ENCODE measurements at regions not wholly inside any gene's neighbourhood (a gene's known extent, or its start where the extent isn't known, plus 50 kb on each side); places are given as distances from the start of the nearest gene placed in this dataset.
"Not testable (repeated sequence)": the region's sequence is repeated elsewhere in the genome, so short reads cannot be mapped to it uniquely, and the experiment has no call there.

- no peak for DNase-seq
These were observed 622.9 kb downstream of the MATN1 start for GRCh38 chr1:30100524-30100862.

DNA sequence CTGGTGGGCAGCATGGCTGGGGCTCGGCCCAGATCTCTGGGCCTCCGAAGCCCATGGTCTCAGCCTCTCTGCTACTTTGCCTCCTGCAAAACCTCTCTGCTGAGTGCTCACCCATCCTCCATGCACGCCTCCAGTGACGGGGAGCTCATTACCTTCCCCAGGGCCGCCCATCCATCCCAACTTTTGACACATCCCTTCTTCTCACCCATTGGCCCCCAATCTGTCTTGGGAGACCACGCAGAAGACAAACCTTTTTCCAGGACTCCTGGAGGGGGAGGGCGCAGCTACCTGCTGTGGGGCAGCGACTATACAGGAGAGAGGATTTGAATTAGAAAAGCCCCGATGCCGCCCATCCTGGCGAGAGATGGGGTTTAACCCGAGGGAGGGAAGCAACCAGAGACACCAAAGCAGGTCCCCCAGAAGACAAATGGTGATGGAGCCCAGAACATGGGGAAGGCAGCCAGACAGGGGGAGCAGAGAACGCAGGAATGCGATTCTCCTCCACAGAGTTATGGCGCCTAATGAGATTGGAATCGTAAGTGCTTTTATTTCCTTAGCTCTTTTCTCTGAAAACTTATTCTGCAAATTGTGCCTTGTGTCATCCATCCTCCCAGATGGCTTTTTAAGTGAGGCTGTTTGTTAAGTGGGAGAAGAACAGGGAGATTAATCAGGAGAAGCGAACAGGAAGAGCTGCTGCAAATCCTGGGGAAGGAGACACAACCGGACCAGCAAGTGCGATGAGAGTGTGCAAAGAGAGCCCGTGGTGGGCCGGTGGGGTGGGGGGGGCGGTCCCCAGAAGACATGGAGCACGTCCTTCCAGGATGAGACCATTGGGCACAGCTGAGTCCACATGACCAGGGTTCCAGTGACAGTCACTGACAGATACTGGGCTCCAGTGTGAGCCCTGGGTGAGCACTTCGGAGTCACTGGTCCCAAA lies 623.5 kb downstream of the MATN1 start:
- DNase-seq: no peak

- not testable (repeated sequence) for DNase-seq
These were observed 625.5 kb downstream of the MATN1 start for GRCh38 chr1:30097851-30098250.

DNA sequence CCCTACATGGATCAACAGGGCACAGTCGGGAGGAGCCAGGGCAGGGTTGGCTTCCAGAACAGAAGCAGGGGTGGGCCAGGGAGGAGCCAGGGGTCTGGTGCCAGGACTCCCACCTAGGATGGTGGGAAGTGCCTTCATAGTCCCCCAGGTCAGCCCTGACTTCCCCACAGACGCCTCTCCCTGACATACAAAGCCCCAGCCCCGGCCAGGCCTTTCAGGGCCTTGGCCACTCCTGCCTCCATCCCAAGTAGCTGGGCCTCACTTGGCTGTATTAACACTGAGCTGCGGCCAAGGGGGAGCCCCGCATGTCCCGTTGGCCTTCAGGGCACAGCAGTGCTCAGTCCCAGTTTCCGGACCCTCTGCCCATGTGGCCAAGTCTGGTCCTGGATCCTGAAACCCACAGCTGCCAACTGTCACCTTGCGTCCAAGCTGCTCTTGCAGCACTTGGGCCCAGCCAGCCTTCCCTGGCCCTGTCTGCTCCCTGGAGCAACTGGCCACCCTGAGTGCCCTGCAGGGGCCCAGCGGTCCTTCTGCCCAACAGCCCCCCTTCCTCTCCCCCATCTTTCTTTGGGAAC lies 627.8 kb downstream of the MATN1 start:
- DNase-seq: no peak

DNA sequence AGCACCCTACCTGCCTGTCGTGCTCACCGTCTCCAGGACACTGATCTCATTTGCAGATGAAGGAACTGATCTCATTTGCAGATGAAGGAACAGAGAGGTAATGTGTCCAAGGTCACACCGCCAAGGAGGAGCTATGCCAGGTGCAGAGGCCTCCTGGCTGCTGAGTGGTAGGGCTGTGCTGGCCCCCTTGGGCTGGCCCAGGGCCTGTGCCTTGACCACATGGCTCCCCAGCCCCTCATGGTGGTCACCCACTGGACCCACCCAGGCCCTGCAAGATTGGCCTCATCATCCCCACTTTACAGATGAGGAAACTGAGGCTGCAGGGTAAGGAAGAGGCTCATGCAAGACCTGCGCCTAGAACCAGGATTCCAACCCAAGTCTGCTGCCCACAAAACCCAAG lies 628.3 kb downstream of the MATN1 start:
- no peak for DNase-seq

DNA sequence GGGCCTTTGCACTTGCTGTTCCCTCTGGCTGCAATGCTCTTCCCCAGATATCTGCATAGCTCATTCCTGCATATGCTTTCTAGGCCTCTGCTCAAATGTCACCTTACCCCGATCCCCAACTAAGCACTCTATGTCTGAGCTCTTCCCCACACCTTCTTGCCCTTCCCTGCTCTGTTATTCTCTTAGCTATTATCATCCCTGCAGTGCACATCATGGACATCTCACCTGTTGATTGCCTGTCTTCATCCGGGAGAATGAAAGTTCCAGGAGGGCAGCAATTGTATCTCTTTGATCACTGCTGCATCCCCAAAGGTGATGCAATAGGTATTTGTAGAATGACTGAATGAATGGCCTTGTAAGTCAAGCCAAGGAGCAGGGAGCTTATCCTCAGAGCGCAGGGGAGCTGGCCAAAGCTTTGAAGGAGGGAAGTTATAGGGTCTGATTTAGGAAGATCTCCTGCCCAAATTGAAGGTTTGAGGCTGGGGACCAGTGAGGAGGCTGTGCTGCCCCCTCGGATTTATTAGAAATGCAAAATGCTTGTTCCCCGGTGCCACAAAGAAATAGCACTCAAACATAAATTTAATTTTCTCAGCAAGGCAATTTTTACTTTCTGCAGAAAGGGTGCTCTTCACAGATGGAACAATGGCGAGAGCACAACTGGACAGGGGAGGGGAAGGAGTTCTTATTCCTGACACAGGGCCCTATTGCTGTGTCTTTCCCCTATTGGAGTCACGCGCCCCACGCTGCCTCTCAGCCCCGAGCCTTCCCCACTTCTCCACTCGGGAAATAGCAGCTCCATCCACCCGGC lies 631.1 kb downstream of the MATN1 start:
- DNase-seq: no peak

DNA sequence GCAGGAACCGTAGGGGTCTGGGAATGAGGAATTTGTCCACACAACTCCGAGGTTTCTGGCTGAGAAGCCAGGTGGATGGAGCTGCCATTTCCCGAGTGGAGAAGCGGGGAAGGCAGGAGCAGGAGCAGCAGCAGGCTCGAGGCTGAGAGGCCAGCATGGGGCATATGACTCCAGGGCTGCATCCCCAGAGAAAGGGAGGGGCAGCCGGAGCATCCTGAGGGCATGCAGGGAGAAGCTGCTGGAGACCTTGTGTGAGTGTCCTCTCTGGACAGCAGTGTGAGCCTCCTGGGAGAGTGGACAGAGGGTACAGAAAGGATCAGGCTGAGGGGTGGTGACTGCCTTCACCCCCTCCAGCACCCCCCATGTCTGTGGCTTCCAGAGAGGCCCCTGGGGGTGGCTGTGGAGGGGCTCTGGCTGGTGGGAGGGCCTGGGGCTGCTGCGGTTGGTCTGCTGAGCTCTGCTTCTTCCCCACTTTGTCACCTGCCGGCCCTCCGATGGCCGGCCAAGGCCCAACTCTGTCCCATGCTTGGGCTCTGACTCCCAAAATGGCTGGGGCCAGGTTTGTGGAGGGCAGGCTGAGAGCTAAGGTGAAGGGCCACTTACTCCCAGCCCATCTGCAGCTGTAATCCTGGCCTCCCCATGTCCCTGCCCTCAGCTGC lies 633.1 kb downstream of the MATN1 start:
- no peak for DNase-seq

DNA sequence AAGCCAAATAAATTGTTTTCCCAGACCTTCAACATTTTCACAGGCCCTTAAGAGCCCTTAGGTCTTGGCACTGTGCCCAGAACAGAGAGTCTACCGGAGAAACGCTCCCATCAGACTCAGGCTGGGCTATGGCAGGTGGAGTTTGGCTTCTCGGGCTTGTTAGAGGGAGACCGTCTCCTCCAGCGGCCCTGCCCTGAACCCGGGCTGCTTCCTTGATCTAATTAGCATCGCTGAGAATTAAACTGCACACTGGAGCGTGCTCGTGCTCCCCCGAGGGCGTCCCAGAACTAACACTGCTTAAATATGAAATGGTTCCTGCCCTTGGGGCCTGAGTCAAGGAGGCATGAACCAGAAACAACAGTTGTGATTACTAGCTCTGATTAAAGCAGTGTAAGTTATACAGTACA lies 634.4 kb downstream of the MATN1 start:
- DNase-seq: no peak

DNA sequence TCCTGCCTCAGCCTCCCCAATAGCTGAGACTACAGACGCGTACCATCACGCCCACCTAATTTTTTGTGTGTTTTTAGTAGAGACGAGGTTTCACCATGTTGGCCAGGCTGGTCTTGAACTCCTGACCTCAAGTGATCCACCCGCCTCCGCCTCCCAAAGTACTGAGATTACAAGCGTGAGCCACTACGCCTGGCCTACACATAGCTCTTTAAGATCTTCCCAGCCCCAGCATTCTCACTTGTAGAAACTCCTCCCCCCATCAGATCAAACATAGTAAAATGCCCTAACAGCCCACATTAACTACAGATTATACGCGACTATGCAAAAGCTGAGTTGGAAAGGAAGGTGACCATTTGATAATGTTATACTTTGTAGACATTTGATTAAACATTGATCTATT lies 634.8 kb downstream of the MATN1 start:
- DNase-seq: no peak

DNA sequence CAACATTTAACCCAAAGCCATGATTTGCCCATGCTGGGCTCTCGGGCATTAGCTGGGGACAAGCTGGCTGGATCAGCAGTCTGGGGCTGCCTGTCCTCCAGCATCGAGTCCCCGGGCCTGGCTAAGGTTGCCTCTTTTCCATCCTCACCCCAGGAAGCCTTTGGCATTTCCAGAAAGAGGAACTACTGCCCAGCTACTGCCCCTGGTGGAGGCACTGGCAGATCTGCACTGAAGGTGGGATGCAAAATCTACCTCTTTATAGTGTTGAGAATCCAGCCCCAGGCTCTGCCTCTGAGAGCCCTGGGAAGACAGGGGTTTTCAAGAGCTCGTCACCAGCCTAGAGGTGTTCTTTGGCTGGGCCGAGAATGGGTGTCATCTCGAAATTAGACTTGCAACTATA lies 635.9 kb downstream of the MATN1 start:
- no peak for DNase-seq

GRCh38 chr1:30085811-30086770 lies 637.3 kb downstream of the MATN1 start:
- no peak for DNase-seq

GRCh38 chr1:30084909-30085571 lies 638.3 kb downstream of the MATN1 start:
- no peak for DNase-seq

DNA sequence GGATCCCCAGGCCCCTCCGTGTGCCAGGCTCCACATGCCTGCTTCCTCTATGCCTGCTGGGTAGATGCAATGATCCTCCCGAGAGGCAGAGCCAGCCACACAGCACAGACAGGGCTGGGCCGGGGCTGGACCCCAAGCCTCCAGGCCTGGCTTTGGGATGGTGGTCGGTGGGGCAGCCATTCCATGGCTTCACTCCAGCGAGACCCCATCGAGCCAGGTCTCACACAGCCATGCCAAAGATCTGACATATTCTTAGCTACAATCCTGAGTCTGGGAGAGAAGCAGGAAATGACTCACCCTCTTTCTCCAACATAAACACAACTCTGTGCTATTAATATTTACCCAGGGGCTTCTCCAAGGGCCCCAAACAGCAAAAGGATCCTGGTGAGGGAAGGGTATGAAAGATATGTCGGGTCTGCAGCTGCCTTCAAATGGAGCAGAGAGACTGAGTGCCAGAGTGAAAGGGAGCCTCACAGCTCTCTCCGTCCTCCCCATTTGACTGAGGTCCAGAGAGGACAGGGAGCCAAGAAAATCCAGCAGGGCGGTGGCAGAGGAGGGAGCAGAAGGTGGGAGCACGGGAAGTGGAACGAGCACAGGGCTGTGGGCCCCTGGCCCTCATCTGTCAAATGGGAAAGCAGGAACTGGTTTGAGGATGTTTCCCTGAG lies 639.5 kb downstream of the MATN1 start:
- DNase-seq: no peak

DNA sequence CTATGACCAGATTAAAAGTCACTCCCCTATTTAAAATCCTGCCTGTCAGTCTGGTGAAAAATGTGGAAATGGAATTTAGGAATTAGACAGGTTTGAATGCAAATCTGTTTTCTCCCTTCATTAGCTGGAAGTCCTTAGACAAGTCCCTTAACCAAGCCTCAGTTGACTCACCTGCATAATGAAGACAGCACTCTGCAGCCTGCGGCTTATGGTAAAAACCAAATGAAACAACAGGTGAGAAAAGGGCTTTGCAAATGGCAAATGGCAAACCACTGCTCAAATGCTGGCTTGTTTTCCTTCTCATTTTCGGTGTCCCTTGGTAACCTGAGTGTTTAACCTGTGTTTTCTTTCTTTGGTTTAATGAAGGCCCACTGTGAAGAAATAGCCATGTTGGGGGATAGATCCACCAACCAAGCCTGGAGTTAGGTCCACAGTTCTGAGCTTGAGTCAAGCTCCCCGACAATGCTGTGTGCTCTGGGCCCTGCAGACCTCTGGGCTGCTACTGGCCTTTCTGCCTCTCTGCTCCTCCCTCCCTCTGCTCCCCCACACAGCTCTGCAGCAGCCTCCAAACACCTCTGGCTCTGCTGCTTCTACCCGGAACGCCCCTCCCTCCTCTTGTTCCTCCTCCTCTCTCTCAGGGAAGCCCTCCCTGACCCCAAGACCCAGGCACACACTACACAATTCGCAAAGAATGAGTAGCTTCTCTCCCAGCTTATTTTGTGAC lies 641.8 kb downstream of the MATN1 start:
- DNase-seq: no peak

GRCh38 chr1:30075916-30076315 lies 647.5 kb downstream of the MATN1 start:
- not testable (repeated sequence) for DNase-seq

GRCh38 chr1:30068787-30069472 lies 654.5 kb downstream of the MATN1 start:
- no peak for DNase-seq

DNA sequence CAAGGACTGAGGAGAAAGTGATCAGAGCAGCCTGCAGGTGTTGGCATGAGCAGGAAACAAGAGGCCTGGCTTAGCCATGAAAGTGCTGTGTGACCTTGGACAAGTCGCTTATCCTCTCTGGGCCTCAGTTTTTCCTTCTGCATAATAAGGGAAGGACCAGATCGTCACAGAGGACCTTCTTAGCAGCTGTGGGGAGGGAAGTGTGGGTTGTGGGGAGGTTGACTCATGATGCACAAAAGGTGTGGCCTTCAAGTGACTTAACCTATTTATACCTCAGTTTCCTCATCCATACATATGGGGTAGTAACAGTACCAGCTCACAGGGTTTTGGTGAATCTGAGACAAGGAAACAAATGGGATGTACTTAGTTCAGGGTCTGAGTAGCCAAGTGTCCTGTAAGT lies 658.8 kb downstream of the MATN1 start:
- no peak for DNase-seq

DNA sequence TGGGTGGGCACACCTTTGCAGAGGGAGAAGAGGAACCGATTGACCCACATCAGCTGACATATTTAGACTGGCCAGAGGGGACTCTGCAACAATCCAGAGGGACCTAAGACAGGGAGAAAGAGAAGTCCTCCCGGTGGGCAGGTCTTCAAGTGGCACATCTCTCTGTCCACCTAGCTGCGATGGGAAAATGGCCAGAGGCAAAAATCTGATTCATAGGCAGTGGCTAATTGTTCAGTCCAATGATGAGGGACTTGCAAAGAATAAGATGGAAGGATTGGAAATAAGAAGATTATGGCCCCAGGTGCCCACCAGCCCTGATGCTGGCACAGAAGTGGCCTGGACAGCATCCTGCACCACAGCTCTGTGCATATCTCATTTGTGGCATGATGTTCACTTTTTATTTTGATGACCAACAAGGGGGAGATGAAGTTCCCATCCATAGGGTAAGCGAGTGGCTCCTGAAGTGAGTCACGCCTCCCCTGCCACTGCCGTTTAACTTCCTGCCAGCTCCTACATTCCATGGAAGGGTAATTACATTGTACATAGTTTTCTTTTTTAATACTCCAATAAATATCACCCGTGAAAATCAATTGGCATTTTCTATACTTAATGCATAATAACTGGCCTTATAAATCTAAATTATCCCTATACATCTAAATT lies 659.6 kb downstream of the MATN1 start:
- DNase-seq: no peak
